T-helper 2 cell treated with Interferon-gamma antibody and Interleukin-4, amounts not matched to agents 100 ng/mL and 5 ng/mL, for 36 hours (primary cell): ENCODE measurements at regions not wholly inside any gene's neighbourhood (a gene's known extent, or its start where the extent isn't known, plus 50 kb on each side); places are given as distances from the start of the nearest gene placed in this dataset.

ENCODE experiments used
- intact Hi-C: fragments of 100-400 bp; cut with micrococcal nuclease; formaldehyde crosslinking; loops from one replicate; pipeline ENCODE4 v1.15.1; 2023

DNA sequence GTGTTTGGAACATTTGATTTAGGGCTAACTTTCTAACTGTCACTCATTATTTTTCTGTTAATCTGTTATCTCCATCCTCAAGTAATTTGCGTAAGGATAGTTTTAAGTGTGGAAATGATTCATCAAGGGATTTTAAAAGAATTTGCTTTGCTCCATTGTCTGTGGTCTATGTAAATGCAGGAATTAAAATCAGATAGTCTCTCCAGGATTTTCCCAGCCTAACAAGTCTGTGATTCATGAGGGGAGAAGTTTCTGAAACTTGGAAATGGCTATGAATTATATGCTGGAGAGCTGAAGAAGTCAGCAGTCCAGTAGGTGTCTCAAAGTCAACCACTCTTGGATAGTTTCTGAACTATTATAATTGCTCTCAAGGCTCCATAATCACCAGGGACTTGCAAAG lies 264.5 kb downstream of the MRPL39 start:
- intact Hi-C loops = no loop called here

DNA sequence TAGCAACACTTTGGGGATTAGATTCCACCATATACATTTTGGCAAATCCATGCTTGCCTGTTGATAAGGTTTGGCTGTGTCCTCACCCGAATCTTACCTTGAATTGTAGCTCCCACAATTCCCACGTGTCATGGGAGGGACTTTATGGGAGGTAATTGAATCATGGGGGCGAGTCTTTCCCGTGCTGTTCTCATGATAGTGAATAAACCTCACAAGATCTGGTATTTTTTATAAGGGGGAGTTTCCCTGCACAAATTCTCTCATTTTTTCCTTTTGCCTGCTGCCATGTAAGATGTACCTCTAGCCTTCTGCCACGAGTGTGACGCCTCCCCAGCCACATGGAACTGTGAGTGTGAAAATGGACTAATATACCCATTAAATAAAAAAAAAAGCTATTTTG lies 265.3 kb downstream of the MRPL39 start:
- intact Hi-C loops = no loop called here

DNA sequence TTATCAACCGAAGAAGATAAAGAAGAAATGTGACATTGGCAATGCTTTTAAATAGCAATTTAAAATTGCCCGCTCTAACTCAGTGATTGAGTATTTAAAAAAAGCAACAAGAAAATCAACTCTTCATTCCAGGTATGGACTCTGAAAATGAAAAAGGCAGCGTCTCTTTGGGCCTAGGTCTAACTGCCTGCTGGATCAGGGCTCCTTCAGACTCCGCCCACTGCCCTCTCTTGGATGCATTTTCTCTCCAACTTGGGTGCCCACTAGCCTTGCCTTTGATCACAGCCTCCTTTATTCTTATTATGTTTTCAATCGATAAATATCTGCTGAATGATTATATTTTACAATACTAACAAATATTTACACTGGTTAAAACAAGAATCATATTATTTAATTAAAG lies 268.9 kb downstream of the MRPL39 start:
- intact Hi-C loops = no loop called here

DNA sequence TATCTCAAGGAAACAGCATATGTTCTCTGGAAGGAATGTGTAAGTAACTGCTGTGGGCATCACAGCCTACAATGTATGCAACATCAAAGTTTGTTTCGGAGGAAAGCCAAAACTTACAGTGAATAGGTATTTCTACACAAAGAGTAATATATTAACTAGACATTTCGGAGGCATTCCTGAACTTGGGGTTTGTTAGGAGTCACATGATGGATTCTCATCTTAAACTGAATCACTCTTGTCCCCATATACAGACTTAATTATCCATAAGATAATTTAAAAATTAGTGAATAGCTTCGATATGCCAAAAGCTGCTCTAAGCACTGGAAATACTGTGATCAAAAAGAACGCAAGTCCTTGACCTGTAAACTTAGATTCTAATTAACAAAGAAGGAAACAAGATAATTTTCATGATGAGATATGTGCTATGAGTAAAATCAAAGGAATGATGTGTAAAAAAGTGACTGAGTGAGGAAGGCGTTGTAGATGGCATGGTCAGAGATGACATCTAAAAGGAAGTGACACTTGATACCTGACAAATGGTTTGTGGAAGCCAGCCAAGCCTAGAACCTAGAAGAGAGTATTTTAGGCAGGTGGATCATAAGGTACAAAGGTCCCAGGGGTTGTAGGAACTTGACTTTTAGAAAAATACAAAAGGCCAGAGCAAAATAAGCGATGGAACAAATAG lies 273.1 kb downstream of the MRPL39 start:
- intact Hi-C loops = no loop called here

DNA sequence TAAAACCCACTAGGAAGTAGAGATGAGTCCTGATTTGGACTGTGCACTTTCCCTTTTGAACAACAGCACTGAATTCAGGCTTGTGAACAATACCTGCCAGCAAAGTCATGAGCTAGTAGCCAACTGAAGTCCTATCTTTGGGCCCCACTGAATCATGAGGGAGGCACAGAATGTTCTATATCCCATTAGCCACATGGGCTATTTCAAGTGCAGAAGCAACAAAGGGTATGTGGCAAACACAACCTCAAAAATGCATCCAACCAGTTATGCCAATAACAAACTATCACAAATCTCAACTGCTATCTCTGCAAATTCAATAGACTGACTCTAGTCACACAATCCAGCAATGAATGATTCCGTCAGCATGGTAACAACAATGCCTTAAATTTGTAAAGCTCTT lies 276.0 kb downstream of the MRPL39 start:
- intact Hi-C loops = no loop called here

DNA sequence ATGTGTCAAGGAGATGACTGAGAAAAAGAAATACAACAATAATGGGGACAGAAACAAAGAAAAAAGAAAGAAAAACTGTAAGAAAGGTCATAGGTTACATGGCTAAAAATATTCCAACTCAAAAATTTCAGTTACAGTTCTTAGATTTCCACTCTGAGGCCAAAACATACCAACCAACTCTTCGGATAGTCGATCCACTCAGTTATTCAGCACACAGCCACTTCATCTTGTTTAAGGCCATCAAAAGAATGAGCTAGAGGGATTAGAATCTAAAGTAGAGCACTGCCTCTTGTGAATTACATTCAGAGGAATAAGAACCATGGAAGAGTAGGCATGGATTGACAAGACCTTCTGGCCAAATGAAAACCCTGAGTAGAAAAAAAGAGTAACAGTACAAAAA lies 277.0 kb downstream of the MRPL39 start:
- intact Hi-C loops = no loop called here

DNA sequence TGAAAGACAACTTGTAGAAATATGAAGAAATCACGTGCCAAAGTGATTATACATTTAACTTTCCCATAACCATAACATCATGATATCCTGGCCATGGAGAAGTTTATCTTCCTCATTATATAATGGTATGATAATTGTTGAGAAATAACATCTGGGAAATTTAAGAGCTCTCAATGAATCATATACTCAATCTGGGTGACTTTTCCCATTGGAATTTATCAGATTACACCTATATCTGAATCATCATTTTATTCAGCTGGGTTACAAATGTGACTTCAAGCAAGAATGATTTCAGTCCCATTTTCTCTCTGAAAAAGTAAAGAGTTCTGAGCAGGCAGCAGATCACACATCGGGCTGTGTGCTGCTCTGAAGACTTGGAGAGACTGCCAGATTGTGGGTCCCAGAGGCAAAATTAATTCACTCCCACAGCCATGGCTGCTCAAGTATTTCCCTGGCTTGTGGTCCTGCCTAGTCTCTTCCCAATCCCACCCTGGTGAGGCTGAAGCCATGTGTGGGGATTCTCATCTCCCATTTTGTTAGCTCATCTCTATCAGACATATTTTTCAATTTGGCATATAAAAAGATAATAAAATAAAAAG lies 278.0 kb downstream of the MRPL39 start:
- intact Hi-C loops = no loop called here

DNA sequence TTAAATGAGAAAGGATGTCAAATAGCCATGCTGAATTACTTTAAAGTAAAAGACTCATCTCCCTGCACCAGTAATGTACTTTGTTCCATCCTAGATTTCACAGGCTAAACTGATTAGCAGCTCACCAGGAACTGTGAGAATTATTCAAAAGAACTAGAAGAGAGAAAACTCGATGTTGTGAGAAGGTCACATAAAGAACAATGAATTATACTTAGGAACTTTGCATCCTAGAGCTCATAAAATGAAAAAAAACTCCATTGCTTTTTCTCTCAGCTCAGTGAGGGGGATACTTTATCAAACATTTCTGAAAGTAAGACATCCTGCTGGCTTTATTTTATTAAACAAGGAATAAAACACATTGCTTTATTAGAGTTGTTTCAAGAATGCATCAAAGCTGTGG lies 278.5 kb downstream of the MRPL39 start:
- intact Hi-C loops = no loop called here

DNA sequence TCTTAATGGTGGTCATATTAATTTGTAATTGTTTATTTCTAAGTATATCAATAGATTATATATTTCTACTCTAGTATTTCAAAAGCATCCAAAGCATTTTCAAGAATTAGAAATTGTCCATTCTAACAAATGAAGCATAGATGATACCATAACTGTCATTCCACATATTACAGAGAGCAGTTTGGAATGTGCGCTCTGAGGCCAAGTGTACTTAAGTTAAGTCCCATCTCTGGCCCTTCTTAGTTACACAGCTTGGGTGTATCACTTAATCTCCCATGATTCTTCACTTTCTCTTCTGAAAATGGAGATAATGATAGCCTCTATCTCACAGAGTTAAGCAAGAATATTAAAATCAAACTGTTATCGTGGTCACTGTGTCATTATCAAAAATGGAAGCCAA lies 281.1 kb downstream of the MRPL39 start:
- intact Hi-C loops = no loop called here

DNA sequence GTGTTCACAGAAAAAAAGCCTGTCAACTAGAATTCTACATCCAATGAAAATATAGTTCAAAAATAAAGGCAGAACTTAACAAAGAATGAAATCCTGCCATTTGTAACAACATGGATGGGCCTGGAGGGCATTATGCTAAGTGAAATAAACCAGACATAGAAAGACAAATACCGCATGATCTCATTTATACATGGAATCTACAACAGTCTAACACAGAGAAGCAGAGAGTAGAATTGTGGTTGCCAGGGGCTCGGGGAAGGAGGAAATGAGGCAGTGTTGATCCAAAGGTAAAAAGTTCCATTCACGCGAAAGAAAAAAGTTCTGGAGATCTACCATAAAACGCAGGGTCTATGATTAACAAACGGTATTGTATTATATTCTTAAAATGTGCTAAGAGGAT lies 282.6 kb downstream of the MRPL39 start:
- intact Hi-C loops = no loop called here

DNA sequence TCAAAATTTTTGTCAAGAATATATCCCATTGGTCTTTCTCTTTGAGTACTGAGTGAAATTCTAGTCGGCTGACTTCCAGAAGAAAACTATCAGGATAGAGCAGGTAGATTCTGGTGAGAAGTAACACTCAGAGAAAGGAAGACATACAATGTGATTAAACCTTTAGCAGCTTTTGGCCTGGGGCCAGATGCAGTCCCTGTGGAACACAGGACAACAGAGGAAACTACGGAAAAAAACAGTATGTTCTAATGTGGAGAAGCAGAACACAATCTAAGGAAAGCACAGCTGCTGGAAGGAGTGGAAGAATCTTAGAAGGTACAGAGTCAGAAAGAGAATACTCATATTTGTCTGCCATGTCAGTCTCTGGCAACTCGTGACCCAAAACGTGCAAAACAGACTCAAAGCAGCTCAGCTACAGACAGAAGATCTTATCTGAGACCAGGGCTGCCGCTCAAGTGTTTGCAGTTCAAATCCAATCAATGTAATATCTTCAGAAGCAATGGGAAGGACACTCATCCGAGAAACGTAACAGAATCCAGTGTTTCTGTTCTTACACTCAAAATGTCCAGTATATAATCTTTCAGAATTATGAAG lies 283.8 kb downstream of the MRPL39 start:
- intact Hi-C loops = no loop called here

DNA sequence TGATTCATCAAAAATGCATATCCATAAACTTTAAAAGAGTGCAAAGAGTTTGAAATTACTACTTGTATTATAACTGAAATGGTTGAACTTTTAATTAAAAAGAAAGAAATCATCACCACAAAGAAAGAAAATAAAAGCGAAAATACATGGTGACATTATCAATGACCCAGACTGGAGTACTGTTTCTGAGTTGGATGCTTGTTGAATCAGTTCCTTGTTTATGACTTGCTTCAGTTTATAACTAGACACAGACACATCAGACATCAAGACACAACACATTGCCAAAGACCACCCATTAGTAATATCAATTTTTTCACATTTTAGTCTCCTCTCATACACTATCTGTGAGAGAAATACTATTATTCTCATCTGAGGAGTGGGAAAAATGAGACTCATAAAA lies 293.0 kb downstream of the MRPL39 start:
- intact Hi-C loops = no loop called here

DNA sequence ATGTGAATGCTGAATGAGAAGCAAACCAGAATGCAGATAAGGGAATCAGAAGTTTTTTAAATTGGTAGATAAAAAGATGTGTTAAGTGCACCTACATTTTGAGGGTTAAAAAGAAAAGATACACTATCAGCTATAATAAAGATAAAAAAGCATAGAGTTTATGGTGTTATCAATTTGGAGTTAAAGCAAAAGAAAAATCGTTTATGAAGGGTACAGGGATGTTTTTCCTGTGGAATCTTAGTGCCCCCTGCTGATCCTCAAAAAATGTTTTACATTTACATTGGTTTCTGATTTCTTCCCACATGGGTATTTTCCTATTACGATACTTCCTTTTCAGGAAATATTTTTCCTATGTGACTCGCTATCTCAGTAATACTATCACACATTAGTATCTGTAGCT lies 293.5 kb downstream of the MRPL39 start:
- intact Hi-C loops = no loop called here

DNA sequence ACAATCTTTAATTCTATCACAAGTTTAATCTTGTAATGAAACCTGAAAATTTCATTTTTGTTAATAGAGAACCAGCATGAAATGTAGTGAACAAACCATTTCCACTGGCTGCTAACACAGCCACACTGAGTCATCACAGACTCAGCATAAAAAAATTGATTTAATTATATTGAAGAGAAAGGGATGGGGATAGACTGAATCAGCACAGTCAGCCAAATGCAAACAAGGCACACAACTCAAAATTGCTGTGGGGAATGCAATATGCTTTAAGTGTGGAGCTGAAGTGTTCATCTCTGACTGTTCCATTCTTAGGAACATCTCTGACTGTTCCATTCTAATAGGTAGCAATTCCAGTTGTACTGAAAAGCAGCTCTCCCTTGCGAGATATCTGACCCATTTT lies 299.8 kb downstream of the MRPL39 start:
- intact Hi-C loops = no loop called here

DNA sequence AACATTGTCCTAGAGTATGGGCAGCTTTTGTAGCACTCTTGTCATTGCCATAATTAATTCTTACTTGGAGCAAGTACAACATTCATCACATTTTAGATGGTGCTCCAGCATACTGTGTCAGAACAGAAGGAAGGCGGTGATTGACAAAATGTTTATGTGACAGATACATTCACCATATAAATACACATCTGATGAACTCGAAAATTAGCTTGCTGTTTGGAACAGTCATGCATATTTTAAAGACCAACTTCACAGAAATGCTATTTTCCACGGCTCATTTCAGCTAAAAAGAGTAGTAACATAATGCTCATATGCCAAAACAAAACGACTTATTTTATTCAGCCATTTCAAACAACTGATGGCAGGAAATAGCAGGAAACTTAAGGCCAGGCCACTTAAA lies 302.7 kb downstream of the MRPL39 start:
- intact Hi-C loops = no loop called here

DNA sequence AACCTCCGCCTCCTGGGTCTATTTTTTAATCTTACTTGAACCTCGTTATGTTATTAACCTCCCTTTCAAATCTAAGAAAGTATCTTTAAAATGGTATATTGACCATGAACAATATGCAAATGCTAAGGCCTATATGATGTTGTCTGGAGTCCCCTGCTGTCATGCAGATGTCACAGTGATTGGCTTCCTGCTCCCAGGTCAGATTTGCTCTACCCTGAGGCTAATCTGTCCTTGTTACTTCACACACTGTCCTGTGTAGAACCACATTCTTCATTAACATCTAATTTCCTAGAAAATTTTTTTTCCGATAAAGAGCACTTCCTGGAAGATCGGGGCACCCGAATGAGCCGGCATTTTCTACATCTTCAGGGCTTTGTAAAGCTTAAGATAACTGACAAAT lies 306.6 kb downstream of the MRPL39 start:
- intact Hi-C loops = no loop called here

DNA sequence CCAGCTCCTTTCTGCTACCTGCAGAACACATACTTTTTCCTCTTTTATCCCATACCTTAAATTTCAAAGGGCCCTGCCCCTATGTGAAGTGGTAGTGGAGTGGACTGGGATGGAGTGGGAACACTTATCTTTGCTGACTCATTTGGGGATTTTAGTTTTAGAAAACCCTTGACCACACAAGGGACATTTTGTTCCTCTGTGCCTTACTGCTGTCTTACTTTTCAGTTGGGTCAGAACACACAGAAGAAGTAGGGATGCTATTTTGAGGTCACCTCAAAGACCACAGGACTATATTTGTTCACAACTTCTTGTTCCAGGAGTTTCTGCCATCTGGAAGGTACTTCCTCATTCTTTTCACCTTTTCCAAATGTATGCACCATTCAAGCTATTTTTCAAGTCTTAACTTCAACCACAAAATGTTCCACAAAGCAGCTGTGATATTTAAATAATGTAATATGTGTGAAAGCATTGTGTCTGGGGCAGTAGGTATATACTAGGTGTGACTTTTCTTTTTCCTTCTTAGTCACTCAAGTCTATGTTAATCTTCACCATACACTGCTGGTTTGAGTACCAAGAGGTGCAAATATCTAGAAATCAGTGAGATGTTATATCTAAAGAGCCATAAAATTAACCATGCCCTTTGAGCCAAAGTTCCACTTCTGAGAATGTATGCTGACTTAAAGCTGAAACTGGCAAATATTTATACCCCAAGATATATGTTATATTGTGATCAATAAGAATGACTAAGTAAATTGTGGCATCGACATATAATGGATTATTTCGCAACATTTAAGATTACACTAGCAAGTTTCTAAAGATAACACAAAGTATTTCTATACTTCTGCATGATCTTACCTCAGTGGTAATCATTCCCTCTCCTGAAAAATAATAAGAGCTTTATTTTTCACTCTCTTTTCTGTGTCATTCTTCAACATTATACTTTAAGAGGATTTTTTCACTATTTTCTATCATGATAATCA lies 308.5 kb downstream of the MRPL39 start:
- intact Hi-C loops = no loop called here

DNA sequence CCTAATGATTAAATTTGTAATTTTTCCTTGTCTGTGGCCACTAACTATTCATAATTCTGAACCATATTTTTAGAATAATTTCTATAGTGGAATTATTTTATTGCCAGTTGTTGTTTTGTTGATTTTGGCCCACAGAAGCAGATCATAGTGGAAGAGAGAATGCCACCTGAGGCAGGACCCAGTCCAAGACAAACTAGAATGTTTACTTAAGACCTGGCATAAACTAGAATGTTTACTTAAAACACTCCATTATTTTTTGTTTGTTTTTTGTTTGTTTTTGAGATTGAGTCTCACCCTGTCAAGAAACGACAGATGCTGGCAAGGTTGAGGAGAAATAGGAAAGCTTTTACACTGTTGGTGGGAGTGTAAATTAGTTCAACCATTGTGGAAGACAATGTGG lies 310.2 kb downstream of the MRPL39 start:
- intact Hi-C loops = no loop called here

DNA sequence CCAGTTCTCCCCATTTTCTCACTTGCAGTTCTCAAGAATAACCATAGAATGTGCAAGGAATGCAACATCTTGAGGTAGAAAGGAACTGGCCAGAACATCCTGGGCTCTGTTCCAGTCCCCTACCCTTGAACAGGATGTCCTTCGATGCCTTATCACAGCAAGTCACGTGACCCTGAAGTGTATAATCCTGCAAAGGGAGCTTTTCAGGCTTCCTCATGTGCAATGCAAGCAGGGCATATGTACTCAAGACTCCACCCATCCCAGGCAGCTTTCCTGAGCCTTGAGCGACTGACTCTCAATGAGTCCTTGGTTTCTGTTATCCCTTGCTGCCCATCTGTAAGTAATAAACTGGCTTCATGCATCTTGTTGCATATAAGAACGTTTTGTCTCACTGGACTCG lies 311.0 kb downstream of the MRPL39 start:
- intact Hi-C loops = no loop called here

DNA sequence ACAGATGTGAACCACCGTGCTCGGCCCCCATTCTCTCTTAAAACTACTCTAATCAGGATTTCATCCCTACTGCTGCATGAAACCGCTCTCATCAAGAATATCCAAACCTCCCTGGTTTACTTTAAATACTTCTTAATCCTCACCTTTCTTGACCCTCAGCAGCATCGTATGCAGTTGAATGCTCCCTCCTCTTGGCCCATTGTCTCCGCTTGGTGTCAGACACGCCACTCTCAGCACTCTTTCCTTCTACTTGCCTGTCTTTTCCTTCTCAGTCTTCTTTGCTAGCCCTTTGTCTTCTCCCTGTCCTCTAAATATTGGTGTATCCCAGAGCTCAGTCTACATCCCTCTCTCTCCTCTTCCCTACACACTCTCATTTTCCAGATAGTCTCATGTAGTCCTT lies 314.9 kb downstream of the MRPL39 start:
- intact Hi-C loops = no loop called here

DNA sequence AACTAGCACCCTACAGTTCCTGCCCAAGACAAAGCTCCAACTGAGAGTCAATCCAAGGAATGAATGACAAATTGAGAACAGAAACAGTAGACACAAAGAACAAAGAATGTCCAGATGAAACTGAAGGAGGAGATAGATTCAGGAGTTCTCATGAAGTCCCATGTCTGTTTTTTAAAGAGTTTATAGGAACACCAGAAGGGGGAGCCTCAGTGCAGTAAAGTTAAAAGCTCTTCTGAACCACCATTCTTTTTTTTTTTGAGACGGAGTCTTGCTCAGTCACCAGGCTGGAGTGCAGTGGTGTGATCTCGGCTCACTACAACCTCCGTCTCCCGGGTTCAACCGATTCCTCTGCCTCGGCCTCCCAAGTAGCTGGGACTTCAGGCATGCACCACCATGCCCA lies 323.6 kb downstream of the MRPL39 start:
- intact Hi-C loops = loop anchor here (1.0 kb wide), 1 partner anchor 103 kb away; no protein-coding TSS in a partner anchor

DNA sequence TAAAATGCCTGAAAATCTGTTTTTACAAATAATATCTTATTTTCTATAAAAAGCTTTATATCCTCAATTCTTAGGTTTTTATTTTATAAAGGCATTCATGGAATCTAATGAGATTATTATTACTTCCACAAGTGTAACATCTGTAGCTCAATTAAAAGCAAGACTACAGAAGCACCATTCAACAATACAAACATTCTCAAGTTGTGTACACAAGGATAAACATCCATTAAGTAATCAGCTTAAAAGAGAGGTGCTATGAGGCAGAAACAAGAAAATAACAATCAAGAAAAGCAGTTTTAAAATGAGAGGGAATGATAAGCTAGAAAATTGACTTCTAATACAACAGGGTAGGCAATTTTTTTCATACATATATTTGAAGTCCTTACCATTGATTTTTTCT lies 326.1 kb downstream of the MRPL39 start:
- intact Hi-C loops = no loop called here
